ENCODE measurements at regions not wholly inside any gene's neighbourhood (a gene's known extent, or its start where the extent isn't known, plus 50 kb on each side); places are given as distances from the start of the nearest gene placed in this dataset.

GRCh38 chr10:64450312-64450711, 929.1 kb downstream of the REEP3 start:
- intact Hi-C loops (cut with micrococcal nuclease; ENCODE audit: unreplicated experiment) = no loop called here
- CTCF ChIA-PET = no interaction called here
- no TSS peak for BruUV-seq (replicated peaks)

GRCh38 chr10:64454962-64455361, 933.8 kb downstream of the REEP3 start:
- Histone ChIP-seq H3K9me3 (peaks cover 5% of the 10 kb centered on the region; the same call in 1 of the 2 replicates), H3K4me1 (no peaks in the 10 kb centered on the region), H3K27me3 (replicated peaks; ENCODE audit: control insufficient read depth, insufficient read depth, low read length) (no peaks in the 10 kb centered on the region), H3K4me3 (ENCODE audit: low read depth, low read length) (no peak overlapping the region), H3K36me3 (ENCODE audit: control insufficient read depth, insufficient read depth, low read length) (no peaks in the 10 kb centered on the region)
- ChIA-PET POLR2A (no interaction called here), CTCF (no interaction called here)
- no peak overlapping the region for H3K4me3 Mint-ChIP-seq (ENCODE audit: unreplicated experiment)
- no peaks in the 10 kb centered on the region for H3K36me3 Mint-ChIP-seq (ENCODE audit: insufficient read depth, unreplicated experiment)
- intact Hi-C loops (cut with micrococcal nuclease; ENCODE audit: unreplicated experiment) = no loop called here
- H3K27me3 Mint-ChIP-seq (ENCODE audit: insufficient read depth, unreplicated experiment) = no peaks in the 10 kb centered on the region
- H3K27ac Mint-ChIP-seq (ENCODE audit: unreplicated experiment) = no peak overlapping the region
- no peaks in the 10 kb centered on the region for H3K9me3 Mint-ChIP-seq (ENCODE audit: unreplicated experiment)
- DNase-seq = no peak
- BruUV-seq (replicated peaks) = no TSS peak
- TF ChIP-seq CTCF (IDR thresholded peaks at IDR 0.05; ENCODE audit: insufficient read depth in 1 of 2, low read depth in 1 of 2, low read length in 1 of 2, severe bottlenecking in 1 of 2, unreplicated experiment in 1 of 2) = no peak
- no peaks in the 10 kb centered on the region for H3K4me1 Mint-ChIP-seq (ENCODE audit: low read depth, unreplicated experiment)

More at GRCh38 chr10:64450312-64450711, 929.1 kb downstream of the REEP3 start:
- no peak for DNase-seq
- Histone ChIP-seq H3K4me3 (ENCODE audit: low read depth, low read length) (no peak overlapping the region), H3K4me1 (no peaks in the 10 kb centered on the region), H3K27me3 (replicated peaks; ENCODE audit: control insufficient read depth, insufficient read depth, low read length) (no peaks in the 10 kb centered on the region), H3K36me3 (ENCODE audit: control insufficient read depth, insufficient read depth, low read length) (no peaks in the 10 kb centered on the region), H3K9me3 (peaks cover 5% of the 10 kb centered on the region; the same call in 1 of the 2 replicates)
- no peaks in the 10 kb centered on the region for H3K9me3 Mint-ChIP-seq (ENCODE audit: unreplicated experiment)
- no peak overlapping the region for H3K27ac Mint-ChIP-seq (ENCODE audit: unreplicated experiment)
- no peaks in the 10 kb centered on the region for H3K4me1 Mint-ChIP-seq (ENCODE audit: low read depth, unreplicated experiment)
- no peak for TF ChIP-seq CTCF (IDR thresholded peaks at IDR 0.05; ENCODE audit: insufficient read depth in 1 of 2, low read depth in 1 of 2, low read length in 1 of 2, severe bottlenecking in 1 of 2, unreplicated experiment in 1 of 2)
- POLR2A ChIA-PET = no interaction called here
- no peaks in the 10 kb centered on the region for H3K36me3 Mint-ChIP-seq (ENCODE audit: insufficient read depth, unreplicated experiment)
- no peaks in the 10 kb centered on the region for H3K27me3 Mint-ChIP-seq (ENCODE audit: insufficient read depth, unreplicated experiment)
- H3K4me3 Mint-ChIP-seq (ENCODE audit: unreplicated experiment) = no peak overlapping the region

GRCh38 chr10:64458306-64458705, 937.1 kb downstream of the REEP3 start:
- no TSS peak for BruUV-seq (replicated peaks)
- no peaks in the 10 kb centered on the region for H3K27me3 ChIP-seq (replicated peaks; ENCODE audit: control insufficient read depth, insufficient read depth, low read length)
- H3K36me3 ChIP-seq (ENCODE audit: control insufficient read depth, insufficient read depth, low read length) = no peaks in the 10 kb centered on the region
- ChIA-PET CTCF (no interaction called here), POLR2A (no interaction called here)
- no peak overlapping the region for H3K4me3 ChIP-seq (ENCODE audit: low read depth, low read length)
- DNase-seq = no peak
- H3K4me1 Mint-ChIP-seq (ENCODE audit: low read depth, unreplicated experiment) = no peaks in the 10 kb centered on the region
- no peak overlapping the region for H3K27ac Mint-ChIP-seq (ENCODE audit: unreplicated experiment)
- no peak for TF ChIP-seq CTCF (IDR thresholded peaks at IDR 0.05; ENCODE audit: insufficient read depth in 1 of 2, low read depth in 1 of 2, low read length in 1 of 2, severe bottlenecking in 1 of 2, unreplicated experiment in 1 of 2)
- H3K4me3 Mint-ChIP-seq (ENCODE audit: unreplicated experiment) = no peak overlapping the region
- intact Hi-C loops (cut with micrococcal nuclease; ENCODE audit: unreplicated experiment) = no loop called here
- H3K27me3 Mint-ChIP-seq (ENCODE audit: insufficient read depth, unreplicated experiment) = no peaks in the 10 kb centered on the region
- H3K9me3 Mint-ChIP-seq (ENCODE audit: unreplicated experiment) = peaks cover 2% of the 10 kb centered on the region
- H3K36me3 Mint-ChIP-seq (ENCODE audit: insufficient read depth, unreplicated experiment) = no peaks in the 10 kb centered on the region
- H3K9me3 ChIP-seq = peaks cover 9% of the 10 kb centered on the region
- H3K4me1 ChIP-seq = no peaks in the 10 kb centered on the region

Measured in Caco-2 (cell line).